Endodermal cell (in vitro differentiated cells): ENCODE measurements at regions not wholly inside any gene's neighbourhood (a gene's known extent, or its start where the extent isn't known, plus 50 kb on each side); places are given as distances from the start of the nearest gene placed in this dataset.

Source experiments
- DNase-seq: peaks from one replicate; pipeline ENCODE4 v3.0.0-alpha.2; 2017
- H3K27ac ChIP-seq: 2 replicates; pipeline ENCODE4 v1.5.1; 2013; ENCODE audit warnings: mild to moderate bottlenecking, low read depth, low read length, moderate library complexity
- H3K27me3 ChIP-seq: 2 replicates; pipeline ENCODE4 v1.6.1; 2013; ENCODE audit warnings: mild to moderate bottlenecking, low read length, moderate library complexity; ENCODE audit not compliant: insufficient read depth, control insufficient read depth, poor library complexity, severe bottlenecking
- H3K36me3 ChIP-seq: 2 replicates; pipeline ENCODE4 v1.7.0; 2013; ENCODE audit warnings: mild to moderate bottlenecking, low read length, moderate library complexity; ENCODE audit not compliant: control insufficient read depth, insufficient read depth
- H3K4me1 ChIP-seq: one replicate; pipeline ENCODE4 v1.7.0; 2013; ENCODE audit warnings: low read length; ENCODE audit not compliant: control insufficient read depth, insufficient read depth
- H3K4me3 ChIP-seq: 2 replicates; pipeline ENCODE4 v1.5.1; 2013; ENCODE audit warnings: mild to moderate bottlenecking, low read length, moderate library complexity
- H3K9ac ChIP-seq: 2 replicates; pipeline ENCODE4 v1.6.1; 2013; ENCODE audit warnings: mild to moderate bottlenecking, low read length, moderate library complexity; ENCODE audit not compliant: poor library complexity, severe bottlenecking; ENCODE audit errors: extremely low read depth
- H3K9me3 ChIP-seq: 2 replicates; pipeline ENCODE4 v1.6.1; 2013; ENCODE audit warnings: mild to moderate bottlenecking, low read length, moderate library complexity; ENCODE audit not compliant: control insufficient read depth
- H3K27ac Mint-ChIP-seq: 2 replicates; pipeline ENCODE4 v1.8.0; 2020; ENCODE audit warnings: mixed read lengths
- H3K27me3 Mint-ChIP-seq: 2 replicates; pipeline ENCODE4 v1.8.0; 2021; ENCODE audit warnings: mild to moderate bottlenecking, mixed read lengths; ENCODE audit not compliant: insufficient read depth
- H3K36me3 Mint-ChIP-seq: 2 replicates; pipeline ENCODE4 v1.8.0; 2020; ENCODE audit warnings: low read depth, mixed read lengths
- H3K4me1 Mint-ChIP-seq: 2 replicates; pipeline ENCODE4 v1.8.0; 2020; ENCODE audit warnings: mixed read lengths
- H3K4me3 Mint-ChIP-seq: 2 replicates; pipeline ENCODE4 v1.8.0; 2020; ENCODE audit warnings: mild to moderate bottlenecking, moderate library complexity, mixed read lengths
- H3K9me3 Mint-ChIP-seq: 2 replicates; pipeline ENCODE4 v1.8.0; 2020; ENCODE audit warnings: mild to moderate bottlenecking, mixed read lengths
- CTCF ChIP-seq: fragments of 200-600 bp; sonication (generic); conservative IDR thresholded peaks from 2 replicates; pipeline ENCODE4 v1.5.0; 2021; ENCODE audit warnings: antibody characterized with exemption, mild to moderate bottlenecking
- WGBS, 2 experiments: methylation state at CpG; one replicate each; pipeline versions ENCODE4 v1.1.5 to v1.1.7; 2013; ENCODE audit warnings: missing lambda C conversion rate in 2 of 2, mixed read lengths in 1 of 2; ENCODE audit not compliant: insufficient coverage in 1 of 2, insufficient read length in 1 of 2; 5-methylcytosine and 5-hydroxymethylcytosine counted together

- Histone ChIP-seq H3K36me3 (no peaks in the 10 kb centered on the region), H3K4me1 (no peaks in the 10 kb centered on the region), H3K9ac (no peak overlapping the region), H3K27ac (no peak overlapping the region), H3K9me3 (no peaks in the 10 kb centered on the region), H3K27me3 (no peaks in the 10 kb centered on the region), H3K4me3 (no peak overlapping the region)
- WGBS, 2 experiments: 78% methylated on average over 3 of the region's 3 CpGs; no CpG with 5 or more reads in 1 of the 2 experiments
- TF ChIP-seq CTCF: no peak
- DNase-seq: no peak
- no peaks in the 10 kb centered on the region for H3K36me3 Mint-ChIP-seq
- H3K9me3 Mint-ChIP-seq: peaks cover 16% of the 10 kb centered on the region
- H3K27ac Mint-ChIP-seq: no peak overlapping the region
- H3K27me3 Mint-ChIP-seq: no peaks in the 10 kb centered on the region
- H3K4me1 Mint-ChIP-seq: no peaks in the 10 kb centered on the region
- no peak overlapping the region for H3K4me3 Mint-ChIP-seq
These were observed 241.3 kb downstream of the COX7B2 start for GRCh38 chr4:46667790-46668189.

- H3K4me1 Mint-ChIP-seq: no peaks in the 10 kb centered on the region
- H3K36me3 Mint-ChIP-seq: no peaks in the 10 kb centered on the region
- Histone ChIP-seq H3K4me3 (no peak overlapping the region), H3K27ac (no peak overlapping the region), H3K9ac (no peak overlapping the region), H3K9me3 (no peaks in the 10 kb centered on the region), H3K4me1 (no peaks in the 10 kb centered on the region), H3K27me3 (no peaks in the 10 kb centered on the region), H3K36me3 (no peaks in the 10 kb centered on the region)
- no peaks in the 10 kb centered on the region for H3K27me3 Mint-ChIP-seq
- no peak overlapping the region for H3K27ac Mint-ChIP-seq
- 83% methylated on average over 2 of the region's 3 CpGs; no CpG with 5 or more reads in 1 of the 2 experiments for WGBS, 2 experiments
- DNase-seq: no peak
- H3K9me3 Mint-ChIP-seq: peaks cover 2% of the 10 kb centered on the region
- no peak for TF ChIP-seq CTCF
- H3K4me3 Mint-ChIP-seq: no peak overlapping the region
These were observed 253.0 kb downstream of the COX7B2 start for GRCh38 chr4:46656071-46656470.

- no peak for TF ChIP-seq CTCF
- no peak overlapping the region for H3K4me3 Mint-ChIP-seq
- DNase-seq: no peak
- H3K27ac ChIP-seq: no peak overlapping the region
- peaks cover 2% of the 10 kb centered on the region for H3K9me3 Mint-ChIP-seq
- H3K9me3 ChIP-seq: no peaks in the 10 kb centered on the region
- no peaks in the 10 kb centered on the region for H3K27me3 Mint-ChIP-seq
- H3K4me1 ChIP-seq: no peaks in the 10 kb centered on the region
- H3K36me3 ChIP-seq: no peaks in the 10 kb centered on the region
- no peak overlapping the region for H3K4me3 ChIP-seq
- no peak overlapping the region for H3K27ac Mint-ChIP-seq
- H3K36me3 Mint-ChIP-seq: no peaks in the 10 kb centered on the region
- H3K4me1 Mint-ChIP-seq: no peaks in the 10 kb centered on the region
- H3K27me3 ChIP-seq: no peaks in the 10 kb centered on the region
- no peak overlapping the region for H3K9ac ChIP-seq
- WGBS, 2 experiments: 93 to 97% methylated on average over 3 to 4 of the region's 4 CpGs
These were observed 255.2 kb downstream of the COX7B2 start for GRCh38 chr4:46653842-46654241.
